ACC112 (cell line): ENCODE measurements at regions not wholly inside any gene's neighbourhood (a gene's known extent, or its start where the extent isn't known, plus 50 kb on each side); places are given as distances from the start of the nearest gene placed in this dataset.

Experiments used
- H2AFZ ChIP-seq: fragments of 200-600 bp; sonication (generic); one replicate; pipeline ENCODE4 v1.6.0; 2017; ENCODE audit warnings: antibody characterized with exemption, low read length; ENCODE audit not compliant: unreplicated experiment
- H3K27ac ChIP-seq: fragments of 200-600 bp; sonication (generic); 2 replicates; pipeline ENCODE4 v1.5.1; 2014; ENCODE audit warnings: low read depth, mild to moderate bottlenecking, antibody characterized with exemption, low read length, moderate library complexity
- H3K27me3 ChIP-seq: fragments of 200-600 bp; sonication (generic); 2 replicates; pipeline ENCODE4 v1.6.1; 2014; ENCODE audit warnings: mild to moderate bottlenecking, antibody characterized with exemption, low read length, moderate library complexity, mixed read lengths; ENCODE audit not compliant: insufficient read depth
- H3K36me3 ChIP-seq: fragments of 200-600 bp; sonication (generic); 2 replicates; pipeline ENCODE4 v1.6.1; 2016; ENCODE audit warnings: mild to moderate bottlenecking, antibody characterized with exemption, low read length, moderate library complexity, mixed read lengths; ENCODE audit not compliant: insufficient read depth
- H3K4me1 ChIP-seq: fragments of 200-600 bp; sonication (generic); one replicate; pipeline ENCODE4 v1.6.1; 2016; ENCODE audit warnings: low read length, mixed read lengths; ENCODE audit not compliant: insufficient read depth, unreplicated experiment, control insufficient read depth
- H3K4me3 ChIP-seq: fragments of 200-600 bp; sonication (generic); 2 replicates; pipeline ENCODE4 v1.5.1; 2014; ENCODE audit warnings: mild to moderate bottlenecking, low read depth, low read length
- H3K79me2 ChIP-seq: fragments of 200-600 bp; sonication (generic); one replicate; pipeline ENCODE4 v1.6.0; 2016; ENCODE audit warnings: low read length; ENCODE audit not compliant: control insufficient read depth, unreplicated experiment, insufficient read depth

GRCh38 chr4:81845761-81846160 lies 374.1 kb upstream of the RASGEF1B start:
- Histone ChIP-seq H3K27me3 (peaks cover 18% of the 10 kb centered on the region), H3K4me3 (no peak overlapping the region), H3K4me1 (peaks cover 3% of the 10 kb centered on the region), H2AFZ (no peak overlapping the region), H3K79me2 (no peaks in the 10 kb centered on the region), H3K27ac (no peak overlapping the region), H3K36me3 (no peaks in the 10 kb centered on the region)

- no peak overlapping the region for H2AFZ ChIP-seq
Measured at GRCh38 chr4:81845273-81845672, 373.6 kb upstream of the RASGEF1B start.

GRCh38 chr4:81844717-81845116 lies 373.0 kb upstream of the RASGEF1B start:
- Histone ChIP-seq H3K4me1 (peaks cover 3% of the 10 kb centered on the region), H3K79me2 (no peaks in the 10 kb centered on the region), H3K36me3 (no peaks in the 10 kb centered on the region), H3K27ac (no peak overlapping the region), H3K4me3 (no peak overlapping the region), H2AFZ (no peak overlapping the region), H3K27me3 (peaks cover 17% of the 10 kb centered on the region)

More at GRCh38 chr4:81845273-81845672, 373.6 kb upstream of the RASGEF1B start:
- no peaks in the 10 kb centered on the region for H3K79me2 ChIP-seq
- H3K4me3 ChIP-seq, result no peak overlapping the region
- peaks cover 3% of the 10 kb centered on the region for H3K4me1 ChIP-seq
- H3K27me3 ChIP-seq, result peaks cover 21% of the 10 kb centered on the region
- no peak overlapping the region for H3K27ac ChIP-seq
- no peaks in the 10 kb centered on the region for H3K36me3 ChIP-seq

GRCh38 chr4:81839347-81840042 lies 367.8 kb upstream of the RASGEF1B start:
- no peaks in the 10 kb centered on the region for H3K79me2 ChIP-seq
- no peak overlapping the region for H3K4me3 ChIP-seq

GRCh38 chr4:81838586-81838985 lies 366.9 kb upstream of the RASGEF1B start:
- Histone ChIP-seq H3K4me1 (no peaks in the 10 kb centered on the region), H3K79me2 (no peaks in the 10 kb centered on the region), H2AFZ (no peak overlapping the region), H3K36me3 (no peaks in the 10 kb centered on the region), H3K27ac (no peak overlapping the region), H3K4me3 (no peak overlapping the region), H3K27me3 (peaks cover 15% of the 10 kb centered on the region)

More at GRCh38 chr4:81839347-81840042, 367.8 kb upstream of the RASGEF1B start:
- H3K27me3 ChIP-seq, result peaks cover 15% of the 10 kb centered on the region
- no peak overlapping the region for H3K27ac ChIP-seq
- no peaks in the 10 kb centered on the region for H3K4me1 ChIP-seq
- H2AFZ ChIP-seq, result no peak overlapping the region
- no peaks in the 10 kb centered on the region for H3K36me3 ChIP-seq

- H3K4me3 ChIP-seq, result no peak overlapping the region
- H3K27me3 ChIP-seq, result peaks cover 12% of the 10 kb centered on the region
- no peaks in the 10 kb centered on the region for H3K79me2 ChIP-seq
- no peak overlapping the region for H3K27ac ChIP-seq
- H3K4me1 ChIP-seq, result no peaks in the 10 kb centered on the region
- H3K36me3 ChIP-seq, result no peaks in the 10 kb centered on the region
- H2AFZ ChIP-seq, result no peak overlapping the region
Measured at GRCh38 chr4:81836716-81837115, 365.0 kb upstream of the RASGEF1B start.

GRCh38 chr4:81833576-81833975 lies 361.9 kb upstream of the RASGEF1B start:
- no peak overlapping the region for H3K4me3 ChIP-seq
- H3K36me3 ChIP-seq, result no peaks in the 10 kb centered on the region
- H2AFZ ChIP-seq, result no peak overlapping the region
- no peaks in the 10 kb centered on the region for H3K4me1 ChIP-seq
- no peaks in the 10 kb centered on the region for H3K27me3 ChIP-seq
- no peaks in the 10 kb centered on the region for H3K79me2 ChIP-seq
- no peak overlapping the region for H3K27ac ChIP-seq

- Histone ChIP-seq H3K79me2 (no peaks in the 10 kb centered on the region), H3K27ac (no peak overlapping the region), H2AFZ (no peak overlapping the region), H3K4me1 (no peaks in the 10 kb centered on the region), H3K4me3 (no peak overlapping the region), H3K36me3 (no peaks in the 10 kb centered on the region), H3K27me3 (no peaks in the 10 kb centered on the region)
Measured at GRCh38 chr4:81828991-81829390, 357.3 kb upstream of the RASGEF1B start.

GRCh38 chr4:81827577-81828202 lies 356.0 kb upstream of the RASGEF1B start:
- no peaks in the 10 kb centered on the region for H3K79me2 ChIP-seq
- H3K27ac ChIP-seq, result no peak overlapping the region
- H3K36me3 ChIP-seq, result no peaks in the 10 kb centered on the region
- no peak overlapping the region for H3K4me3 ChIP-seq
- H3K27me3 ChIP-seq, result no peaks in the 10 kb centered on the region
- no peaks in the 10 kb centered on the region for H3K4me1 ChIP-seq
- H2AFZ ChIP-seq, result no peak overlapping the region

- no peak overlapping the region for H3K4me3 ChIP-seq
- no peaks in the 10 kb centered on the region for H3K36me3 ChIP-seq
- H3K79me2 ChIP-seq, result no peaks in the 10 kb centered on the region
- H3K27me3 ChIP-seq, result no peaks in the 10 kb centered on the region
- H3K4me1 ChIP-seq, result no peaks in the 10 kb centered on the region
- no peak overlapping the region for H2AFZ ChIP-seq
- H3K27ac ChIP-seq, result no peak overlapping the region
Measured at GRCh38 chr4:81826817-81827424, 355.2 kb upstream of the RASGEF1B start.

- H3K27me3 ChIP-seq, result no peaks in the 10 kb centered on the region
- H3K4me3 ChIP-seq, result no peak overlapping the region
- H2AFZ ChIP-seq, result no peak overlapping the region
- H3K36me3 ChIP-seq, result no peaks in the 10 kb centered on the region
- H3K79me2 ChIP-seq, result no peaks in the 10 kb centered on the region
- no peak overlapping the region for H3K27ac ChIP-seq
- H3K4me1 ChIP-seq, result no peaks in the 10 kb centered on the region
Measured at GRCh38 chr4:81826335-81826734, 354.6 kb upstream of the RASGEF1B start.
